CD4-positive, alpha-beta T cell (primary cell): ENCODE measurements at regions not wholly inside any gene's neighbourhood (a gene's known extent, or its start where the extent isn't known, plus 50 kb on each side); places are given as distances from the start of the nearest gene placed in this dataset.
"Not testable (repeated sequence)": the region's sequence is repeated elsewhere in the genome, so short reads cannot be mapped to it uniquely, and the experiment has no call there.

Experiments used
- ATAC-seq: fragments of 200-7000 bp; cut with Tn5 transposase; one replicate; pipeline ENCODE4 v1.10.0; 2022; ENCODE audit warnings: mild to moderate bottlenecking; ENCODE audit not compliant: poor library complexity
- CTCF ChIA-PET: fragments of 350-600 bp; sonication (Branson Sonifier 250); formaldehyde crosslinking; loops from one replicate; lab custom pipeline; 2021; ENCODE audit warnings: antibody characterized with exemption, inconsistent platforms; lab: Charles Lee
- POLR2A ChIA-PET: fragments of 350-600 bp; sonication (Branson Sonifier 250); formaldehyde crosslinking; loops from one replicate; lab custom pipeline; 2021; ENCODE audit warnings: antibody characterized with exemption, inconsistent platforms; lab: Charles Lee
- DNase-seq, 14 experiments: peaks; one replicate each; pipeline ENCODE4 v3.0.0-alpha.2; 2013 to 2020; ENCODE audit warnings: mixed read lengths in 2 of 14
- H3K27ac ChIP-seq, 2 donors: one replicate each; pipeline versions ENCODE4 v1.5.1 to v1.7.0; 2013; ENCODE audit warnings: low read length in 2 of 2, low read depth in 1 of 2, mild to moderate bottlenecking in 1 of 2
- H3K27me3 ChIP-seq, 2 experiments: 1 replicate in 1 of 2; 2 replicates in 1 of 2; pipeline versions ENCODE4 v1.6.1 to v1.7.0; 2013; ENCODE audit warnings: low read length in 2 of 2, control low read depth in 1 of 2, mild to moderate bottlenecking in 1 of 2, moderate library complexity in 1 of 2; ENCODE audit not compliant: insufficient read depth in 2 of 2, control insufficient read depth in 1 of 2
- H3K36me3 ChIP-seq: one replicate; pipeline ENCODE4 v1.6.1; 2013; ENCODE audit warnings: low read length, control low read depth; ENCODE audit not compliant: insufficient read depth
- H3K4me1 ChIP-seq: one replicate; pipeline ENCODE4 v1.6.1; 2013; ENCODE audit warnings: low read length, control low read depth; ENCODE audit not compliant: insufficient read depth
- H3K4me3 ChIP-seq: one replicate; pipeline ENCODE4 v1.5.1; 2013; ENCODE audit warnings: mild to moderate bottlenecking, low read length, moderate library complexity
- H3K9me3 ChIP-seq, 2 experiments: 1 replicate in 1 of 2; 2 replicates in 1 of 2; pipeline versions ENCODE4 v1.6.1 to v1.7.0; 2013; ENCODE audit warnings: low read length in 2 of 2, mild to moderate bottlenecking in 2 of 2, control low read depth in 1 of 2, moderate library complexity in 1 of 2; ENCODE audit not compliant: control insufficient read depth in 1 of 2, insufficient read depth in 1 of 2
- H3K27ac Mint-ChIP-seq: one replicate; pipeline ENCODE4 v1.8.0; 2020; ENCODE audit warnings: mixed read lengths
- H3K27me3 Mint-ChIP-seq: one replicate; pipeline ENCODE4 v1.8.0; 2021; ENCODE audit warnings: mixed read lengths
- H3K36me3 Mint-ChIP-seq: one replicate; pipeline ENCODE4 v1.8.0; 2021; ENCODE audit warnings: low read depth, mixed read lengths
- H3K4me1 Mint-ChIP-seq: one replicate; pipeline ENCODE4 v1.8.0; 2021; ENCODE audit warnings: low read depth, mixed read lengths
- H3K4me3 Mint-ChIP-seq: one replicate; pipeline ENCODE4 v1.8.0; 2020; ENCODE audit warnings: mild to moderate bottlenecking, mixed read lengths
- H3K9me3 Mint-ChIP-seq: one replicate; pipeline ENCODE4 v1.8.0; 2020; ENCODE audit warnings: mixed read lengths
- intact Hi-C, 2 experiments: fragments of 100-400 bp; cut with DNase I in 1 of 2; cut with micrococcal nuclease in 1 of 2; formaldehyde crosslinking; loops; one replicate each; pipeline versions ENCODE4 v1.15.1 to v1.9.0; 2023 to 2025; cut with DNase I, micrococcal nuclease

DNA sequence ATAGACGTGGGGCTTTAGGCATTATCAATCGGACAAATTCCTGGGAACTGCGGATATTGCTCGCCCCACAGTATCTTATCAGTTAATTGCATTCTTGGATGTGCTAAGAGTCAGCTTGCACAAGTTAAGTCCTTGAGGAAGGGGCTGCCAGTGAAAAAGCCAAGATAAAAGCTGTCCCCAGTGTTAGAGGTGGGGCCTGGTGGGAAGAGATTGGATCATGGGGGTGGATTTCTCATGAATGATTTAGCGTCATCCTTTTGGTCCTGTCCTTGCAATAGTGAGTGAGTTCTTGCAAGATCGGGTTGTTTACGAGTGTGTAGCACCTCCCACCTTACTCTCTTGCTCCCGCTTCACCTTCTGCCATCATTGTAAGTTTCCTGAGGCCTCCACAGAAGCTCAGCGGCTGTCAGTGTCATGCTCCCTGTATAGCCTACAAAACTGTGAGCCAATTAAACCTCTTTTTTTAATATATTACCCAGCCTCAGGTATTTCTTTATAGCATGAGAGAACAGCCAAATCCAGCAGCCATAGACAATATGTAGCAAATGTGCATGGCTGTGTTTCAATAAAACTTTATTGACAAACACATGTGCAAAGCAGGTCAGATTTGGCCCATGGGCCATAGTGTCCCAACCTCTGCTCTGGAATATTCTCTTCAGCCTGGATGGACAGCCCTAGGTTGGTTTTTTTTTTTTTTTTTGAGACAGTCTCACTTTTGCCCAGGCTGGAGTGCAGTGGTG is 189.2 kb downstream of the OTOP1 start:
- H3K27ac ChIP-seq, POLR2A ChIA-PET: not testable (repeated sequence)

DNA sequence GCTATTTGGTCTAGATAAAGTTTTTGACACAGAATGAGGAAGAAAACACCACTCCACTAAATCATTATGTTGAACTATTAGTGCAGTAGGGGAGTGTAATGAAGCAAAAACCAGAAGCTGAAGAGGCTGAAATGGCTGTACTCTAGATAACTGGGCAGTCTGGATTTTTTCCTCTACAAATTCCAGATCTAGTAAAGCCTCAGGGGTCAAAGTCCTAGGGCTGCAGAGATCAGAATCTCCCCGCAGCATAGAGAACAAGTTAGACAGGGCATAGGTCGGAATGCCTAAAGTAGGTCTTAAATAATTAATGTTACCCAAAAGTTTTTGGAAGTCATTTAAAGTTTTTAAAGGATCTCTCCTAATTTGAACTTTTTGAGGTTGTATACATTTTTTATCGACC is 180.9 kb downstream of the OTOP1 start:
- H3K36me3 Mint-ChIP-seq, H3K4me1 ChIP-seq, DNase-seq, H3K9me3 ChIP-seq, H3K9me3 Mint-ChIP-seq, H3K27me3 ChIP-seq, H3K36me3 ChIP-seq, H3K4me3 ChIP-seq, ATAC-seq, H3K27ac ChIP-seq, intact Hi-C loops, H3K27ac Mint-ChIP-seq, POLR2A ChIA-PET, CTCF ChIA-PET, H3K4me3 Mint-ChIP-seq: not testable (repeated sequence)
- H3K27me3 Mint-ChIP-seq = peaks cover 67% of the 10 kb centered on the region
- peaks cover 14% of the 10 kb centered on the region for H3K4me1 Mint-ChIP-seq

More for the DNA sequence above, 189.2 kb downstream of the OTOP1 start:
- ATAC-seq, H3K4me3 Mint-ChIP-seq, H3K4me1 ChIP-seq, H3K4me1 Mint-ChIP-seq, H3K27me3 ChIP-seq, intact Hi-C loops, H3K36me3 Mint-ChIP-seq, DNase-seq, H3K9me3 Mint-ChIP-seq, H3K4me3 ChIP-seq, H3K36me3 ChIP-seq, H3K27ac Mint-ChIP-seq, H3K9me3 ChIP-seq: not testable (repeated sequence)
- CTCF ChIA-PET = interaction anchor here (0.6 kb wide), 1 partner anchor 148 kb away, joined by 3 read pairs; no protein-coding TSS in a partner anchor
- peaks cover 29% of the 10 kb centered on the region for H3K27me3 Mint-ChIP-seq

DNA sequence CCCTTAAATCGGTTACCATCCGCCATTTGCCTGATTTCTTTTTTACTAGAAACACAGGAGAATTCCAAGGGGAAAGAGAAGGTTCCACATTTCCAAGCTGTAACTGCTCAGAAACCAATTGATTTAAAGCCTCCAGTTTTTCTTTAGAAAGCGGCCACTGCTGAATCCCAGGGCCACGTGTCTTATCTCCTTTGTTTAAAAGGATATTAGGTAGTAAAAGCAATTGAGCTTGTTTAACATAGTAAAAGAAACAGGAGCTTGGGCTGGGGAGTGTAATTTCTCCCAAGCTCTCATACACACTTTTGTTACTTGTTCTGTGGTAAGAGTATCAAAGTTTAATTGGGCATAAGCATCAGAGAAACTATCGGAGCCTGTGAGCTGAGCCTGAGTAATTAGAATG is 180.0 kb downstream of the OTOP1 start:
- Mint-ChIP-seq H3K27me3 (peaks cover 64% of the 10 kb centered on the region), H3K4me1 (peaks cover 14% of the 10 kb centered on the region)
- H3K36me3 Mint-ChIP-seq, POLR2A ChIA-PET, H3K4me3 Mint-ChIP-seq, H3K36me3 ChIP-seq, H3K9me3 ChIP-seq, H3K27ac Mint-ChIP-seq, H3K9me3 Mint-ChIP-seq, CTCF ChIA-PET, H3K27ac ChIP-seq, DNase-seq, H3K4me1 ChIP-seq, H3K27me3 ChIP-seq, ATAC-seq, intact Hi-C loops, H3K4me3 ChIP-seq: not testable (repeated sequence)

DNA sequence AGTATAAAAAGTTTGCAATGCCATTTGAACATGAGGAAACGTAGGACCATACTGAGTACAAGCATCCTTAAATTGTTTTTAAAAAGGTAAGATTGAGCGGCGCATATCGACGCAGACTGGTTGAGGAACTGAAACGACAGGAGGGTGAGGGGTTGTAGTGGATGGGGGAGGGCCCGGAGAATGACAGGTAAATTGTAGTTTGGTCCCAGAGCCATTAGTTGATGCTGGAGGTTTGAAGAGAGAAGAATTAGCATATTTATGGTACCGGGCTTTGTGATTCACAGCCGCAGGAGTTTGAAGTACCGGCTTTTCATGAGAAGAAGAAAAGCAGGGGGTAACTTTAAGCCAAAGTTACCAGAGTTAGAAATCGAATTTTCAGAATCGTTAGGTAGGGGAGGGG is 179.5 kb downstream of the OTOP1 start:
- Mint-ChIP-seq H3K4me1 (peaks cover 14% of the 10 kb centered on the region), H3K27me3 (peaks cover 59% of the 10 kb centered on the region)
- H3K4me3 ChIP-seq, H3K4me1 ChIP-seq, H3K36me3 ChIP-seq, H3K27ac Mint-ChIP-seq, DNase-seq, POLR2A ChIA-PET, H3K9me3 ChIP-seq, H3K9me3 Mint-ChIP-seq, H3K36me3 Mint-ChIP-seq, H3K27ac ChIP-seq, H3K4me3 Mint-ChIP-seq, H3K27me3 ChIP-seq, intact Hi-C loops, ATAC-seq, CTCF ChIA-PET: not testable (repeated sequence)

DNA sequence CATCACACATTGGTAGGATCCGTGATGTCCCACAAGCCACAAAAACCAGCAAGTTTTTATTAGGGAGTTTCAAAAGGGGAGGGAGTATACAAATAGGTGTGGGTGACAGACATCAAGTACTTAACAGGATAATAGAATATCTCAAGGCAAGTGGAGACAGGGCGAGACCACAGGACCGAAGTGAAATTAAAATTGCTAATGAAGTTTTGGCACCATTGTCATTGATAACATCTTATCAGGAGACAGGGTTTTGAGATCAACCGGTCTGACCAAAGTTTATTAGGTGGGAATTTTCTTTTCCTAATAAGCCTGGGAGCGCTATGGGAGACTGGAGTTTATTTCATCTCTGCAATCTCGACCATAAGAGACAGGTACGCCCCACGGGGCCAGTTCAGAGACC is 178.5 kb downstream of the OTOP1 start:
- H3K4me3 Mint-ChIP-seq, ATAC-seq, H3K27ac ChIP-seq, POLR2A ChIA-PET, DNase-seq, H3K4me1 ChIP-seq, H3K27me3 ChIP-seq, H3K9me3 Mint-ChIP-seq, H3K27ac Mint-ChIP-seq, H3K9me3 ChIP-seq, H3K36me3 ChIP-seq, H3K36me3 Mint-ChIP-seq, intact Hi-C loops, CTCF ChIA-PET, H3K4me3 ChIP-seq: not testable (repeated sequence)
- peaks cover 14% of the 10 kb centered on the region for H3K4me1 Mint-ChIP-seq
- H3K27me3 Mint-ChIP-seq = peaks cover 54% of the 10 kb centered on the region

DNA sequence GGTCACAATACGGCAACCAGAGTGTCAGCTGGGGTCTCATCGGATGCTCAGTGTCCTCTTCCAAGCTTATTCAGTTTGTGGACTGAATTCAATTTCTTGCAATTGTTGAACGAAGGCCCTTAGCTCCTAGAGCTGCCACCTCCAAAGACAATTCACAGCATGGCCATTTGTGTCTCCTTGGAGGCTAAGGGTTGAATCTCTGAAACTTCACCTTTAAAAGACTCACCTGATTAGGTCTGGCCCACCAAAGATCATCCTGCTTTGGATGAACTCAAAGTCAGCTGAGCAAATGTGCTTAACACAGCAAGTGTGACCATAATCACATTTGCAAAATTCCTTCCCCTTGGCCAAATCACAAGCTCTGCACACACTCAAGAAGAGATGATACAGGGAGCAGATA is 175.9 kb downstream of the OTOP1 start:
- H3K27ac Mint-ChIP-seq, H3K9me3 ChIP-seq, ATAC-seq, H3K4me3 ChIP-seq, H3K36me3 ChIP-seq, intact Hi-C loops, H3K4me3 Mint-ChIP-seq, H3K27me3 ChIP-seq, H3K9me3 Mint-ChIP-seq, DNase-seq, H3K4me1 ChIP-seq, CTCF ChIA-PET, H3K27ac ChIP-seq, POLR2A ChIA-PET, H3K36me3 Mint-ChIP-seq: not testable (repeated sequence)
- H3K27me3 Mint-ChIP-seq = peaks cover 28% of the 10 kb centered on the region
- peaks cover 14% of the 10 kb centered on the region for H3K4me1 Mint-ChIP-seq

DNA sequence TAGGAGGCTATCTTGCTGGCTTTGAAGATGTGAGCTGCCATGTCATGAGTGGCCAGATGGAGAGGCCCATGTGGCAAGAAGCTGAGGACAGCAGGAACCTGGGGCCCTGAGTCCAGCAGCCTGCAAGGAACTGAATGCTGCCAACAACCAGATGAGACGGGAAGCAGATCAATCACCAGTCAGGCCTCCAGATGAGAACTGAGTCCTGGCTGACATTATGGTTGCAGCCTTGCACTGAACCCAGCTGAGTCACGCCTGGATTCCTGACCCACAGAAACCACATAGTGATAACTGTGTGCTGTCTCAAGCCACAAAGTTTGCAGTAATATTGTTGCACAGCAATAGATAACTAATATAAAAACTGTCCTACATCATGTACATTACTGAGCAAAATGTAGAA is 173.8 kb downstream of the OTOP1 start:
- H3K9me3 ChIP-seq, DNase-seq, POLR2A ChIA-PET, H3K4me3 ChIP-seq, ATAC-seq, H3K4me1 Mint-ChIP-seq, H3K9me3 Mint-ChIP-seq, H3K4me3 Mint-ChIP-seq, H3K27me3 ChIP-seq, H3K4me1 ChIP-seq, H3K27ac ChIP-seq, H3K36me3 ChIP-seq, H3K27ac Mint-ChIP-seq, intact Hi-C loops, CTCF ChIA-PET, H3K36me3 Mint-ChIP-seq: not testable (repeated sequence)
- H3K27me3 Mint-ChIP-seq = peaks cover 19% of the 10 kb centered on the region
